Mammary epithelial cell (primary cell): ENCODE measurements at regions not wholly inside any gene's neighbourhood (a gene's known extent, or its start where the extent isn't known, plus 50 kb on each side); places are given as distances from the start of the nearest gene placed in this dataset.

Experiments
- EZH2 ChIP-seq: IDR thresholded peaks from 2 replicates; pipeline ENCODE4 v1.6.1; 2012; ENCODE audit warnings: low read length, inconsistent platforms, borderline replicate concordance
- TF ChIP-seq, protein P1 (sequence below), 2 donors: IDR thresholded peaks in 1 of 2; conservative IDR thresholded peaks in 1 of 2; 2 replicates each; pipeline ENCODE4 v1.5.1; 2011 to 2012; ENCODE audit warnings: inconsistent platforms in 2 of 2, low read length in 2 of 2, mild to moderate bottlenecking in 2 of 2, control low read depth in 1 of 2, low read depth in 1 of 2; ENCODE audit not compliant: insufficient read depth in 1 of 2; ENCODE audit errors: extremely low read depth in 1 of 2

DNA sequence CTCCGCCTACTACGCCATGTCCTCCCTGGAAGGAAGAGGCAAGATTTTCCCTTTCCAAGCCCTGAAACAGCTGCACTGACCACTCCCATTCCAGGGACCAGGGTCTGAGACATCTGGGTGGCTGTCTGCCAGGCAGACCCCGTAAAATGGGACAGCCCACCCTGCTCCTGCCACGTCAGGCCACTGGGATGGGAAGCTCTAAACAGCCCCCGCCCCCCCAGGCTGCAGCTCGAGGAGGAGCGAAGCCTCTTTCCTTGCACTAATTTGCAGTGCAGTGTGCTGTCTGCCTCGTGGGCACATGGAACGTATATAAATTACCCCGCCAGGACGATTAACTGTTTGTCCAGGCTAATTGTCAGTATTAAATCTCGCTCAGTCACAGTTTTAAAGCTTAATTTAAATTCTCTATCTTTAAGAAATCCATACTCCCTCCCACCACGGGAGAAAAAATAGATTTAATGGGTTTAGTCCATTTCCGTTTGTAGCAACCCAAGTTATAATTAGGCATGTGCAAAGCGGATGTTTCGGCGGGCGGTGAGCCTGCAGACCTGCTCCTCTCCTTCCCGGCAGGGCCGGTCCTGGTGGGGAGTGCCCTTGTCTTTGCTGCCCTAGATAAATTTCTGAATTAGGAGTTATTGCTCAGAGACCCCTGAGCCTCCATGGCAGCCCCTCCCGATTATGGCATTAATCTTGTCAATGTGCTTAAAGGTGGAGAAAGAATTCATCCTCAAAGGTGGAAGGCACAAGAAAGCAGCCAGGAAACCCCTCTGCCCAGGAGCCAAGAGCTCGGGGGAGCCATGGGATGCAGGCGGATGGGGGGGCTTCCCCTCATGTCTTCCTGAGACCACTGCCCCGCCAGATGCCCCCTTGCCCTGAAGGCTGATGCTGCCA is 268.0 kb upstream of the TNRC6C start:
- TF ChIP-seq, protein P1, sequence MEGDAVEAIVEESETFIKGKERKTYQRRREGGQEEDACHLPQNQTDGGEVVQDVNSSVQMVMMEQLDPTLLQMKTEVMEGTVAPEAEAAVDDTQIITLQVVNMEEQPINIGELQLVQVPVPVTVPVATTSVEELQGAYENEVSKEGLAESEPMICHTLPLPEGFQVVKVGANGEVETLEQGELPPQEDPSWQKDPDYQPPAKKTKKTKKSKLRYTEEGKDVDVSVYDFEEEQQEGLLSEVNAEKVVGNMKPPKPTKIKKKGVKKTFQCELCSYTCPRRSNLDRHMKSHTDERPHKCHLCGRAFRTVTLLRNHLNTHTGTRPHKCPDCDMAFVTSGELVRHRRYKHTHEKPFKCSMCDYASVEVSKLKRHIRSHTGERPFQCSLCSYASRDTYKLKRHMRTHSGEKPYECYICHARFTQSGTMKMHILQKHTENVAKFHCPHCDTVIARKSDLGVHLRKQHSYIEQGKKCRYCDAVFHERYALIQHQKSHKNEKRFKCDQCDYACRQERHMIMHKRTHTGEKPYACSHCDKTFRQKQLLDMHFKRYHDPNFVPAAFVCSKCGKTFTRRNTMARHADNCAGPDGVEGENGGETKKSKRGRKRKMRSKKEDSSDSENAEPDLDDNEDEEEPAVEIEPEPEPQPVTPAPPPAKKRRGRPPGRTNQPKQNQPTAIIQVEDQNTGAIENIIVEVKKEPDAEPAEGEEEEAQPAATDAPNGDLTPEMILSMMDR (conservative IDR thresholded peaks at IDR 0.05 in 1 of 2, IDR thresholded peaks at IDR 0.05 in 1 of 2; ENCODE audit: extremely low read depth in 1 of 2, insufficient read depth in 1 of 2, low read depth in 1 of 2, low read length in 2 of 2): no peak
- no peak for TF ChIP-seq EZH2
